Pancreas (tissue), 10 donors: ENCODE measurements at regions not wholly inside any gene's neighbourhood (a gene's known extent, or its start where the extent isn't known, plus 50 kb on each side); places are given as distances from the start of the nearest gene placed in this dataset.

Source experiments
- ATAC-seq, 4 donors: fragments of 200-7000 bp; cut with Tn5 transposase; one replicate each; pipeline versions ENCODE4 v1.8.0 to v1.9.1; 2020; ENCODE audit warnings: mild to moderate bottlenecking in 4 of 4, moderate library complexity in 4 of 4
- DNase-seq, 6 donors: peaks; one replicate each; pipeline ENCODE4 v3.0.0-alpha.2; 2020
- FAIRE-seq: peaks from 2 replicates; lab custom pipeline; 2012; peaks lifted over from hg19 to GRCh38; lab: Jason Lieb, UNC
- H3K27ac ChIP-seq, 4 donors: fragments of 200-600 bp; sonication (generic); 1 replicate in 3 of 4; 2 replicates in 1 of 4; pipeline versions ENCODE4 v1.5.0 to v1.8.0; 2020
- H3K27me3 ChIP-seq, 4 donors: fragments of 200-600 bp; one replicate each; pipeline ENCODE4 v1.8.0; 2021
- H3K36me3 ChIP-seq, 3 donors: fragments of 200-600 bp; sonication (generic) in 1 of 3; one replicate each; pipeline versions ENCODE4 v1.5.0 to v1.8.0; 2020 to 2021
- H3K4me1 ChIP-seq, 3 donors: fragments of 200-600 bp; one replicate each; pipeline ENCODE4 v1.8.0; 2021
- H3K4me3 ChIP-seq, 4 donors: fragments of 200-600 bp; sonication (generic) in 2 of 4; one replicate each; pipeline versions ENCODE4 v1.5.0 to v1.8.0; 2020 to 2021
- H3K9me3 ChIP-seq, 4 donors: fragments of 200-600 bp; one replicate each; pipeline ENCODE4 v1.8.0; 2021
- WGBS, 2 donors: extraction: QIAGEN DNeasy Blood & Tissue Kit; methylation state at CpG; one replicate each; pipeline ENCODE4 v1.1.7; 2013; 5-methylcytosine and 5-hydroxymethylcytosine counted together
- intact Hi-C, 3 donors: fragments of 100-400 bp; cut with DNase I; formaldehyde crosslinking; loops; one replicate each; pipeline versions ENCODE4 v1.11.1 to v1.14.2; 2022
- TF ChIP-seq, protein P1 (sequence below), 4 donors: fragments of 200-600 bp; sonication (generic) in 3 of 4; IDR thresholded peaks; one replicate each; pipeline versions ENCODE4 v1.5.0 to v1.8.0; 2021; ENCODE audit warnings: antibody characterized with exemption in 4 of 4
- donor health status: healthy with polysubstance abuse.
- donor health status: DM: no; HTN: no; CAD: no; lungs with moderate emphysema.
- donor health status: DM: no; HTN: no; CAD: no.
- donor health status: control.
- donor health status: control.
- donor health status: Bipolar disorder and iron deficiency.
- donor health status: DM: yes; HTN: yes; CAD: no.
- donor health status: DM: no; HTN: no; CAD: no.
- donor health status: DM: no; HTN: no; CAD: no.
- donor health status: DM: yes; HTN: yes; CAD: no.

DNA sequence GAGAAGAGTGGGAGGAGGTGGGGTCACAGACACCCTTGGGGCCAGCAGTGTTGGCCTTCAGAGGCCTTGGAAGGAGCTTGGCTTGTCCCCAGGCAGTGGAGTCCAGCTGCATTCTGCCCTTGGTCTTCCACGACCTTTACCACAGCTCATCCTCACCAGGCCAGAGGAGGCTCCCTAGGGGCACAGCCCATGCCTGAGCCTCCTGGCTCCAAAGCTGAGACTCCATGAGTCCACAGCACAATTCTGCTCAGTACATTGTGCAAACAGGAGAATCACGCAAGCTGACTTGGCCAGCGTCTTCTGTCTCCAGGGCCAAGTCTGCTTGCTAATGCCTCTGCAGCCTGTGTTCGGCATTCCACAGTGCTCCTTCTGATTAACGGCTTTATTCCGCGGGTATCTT is 337.2 kb downstream of the SMOC2 start:
- H3K27ac ChIP-seq: no peak overlapping the region
- no peak for FAIRE-seq

DNA sequence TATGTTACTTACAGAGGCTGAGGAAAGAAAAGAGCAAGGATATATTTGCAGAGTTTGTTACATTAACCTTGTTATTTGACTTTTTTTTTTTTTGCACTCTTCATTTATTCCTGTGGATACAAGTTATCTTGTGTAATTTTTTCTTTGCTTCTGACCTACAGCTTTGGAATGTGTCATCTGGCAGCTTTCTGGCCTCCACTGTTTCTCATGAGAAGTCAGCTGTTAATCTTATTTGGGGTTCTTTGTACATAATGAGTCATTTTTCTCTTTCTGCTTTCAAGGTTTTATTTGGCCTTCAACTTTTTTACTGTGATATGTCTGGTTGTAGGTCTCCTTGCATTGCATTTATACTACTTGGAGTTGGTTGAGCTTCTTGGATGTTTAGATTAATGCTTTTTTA is 333.4 kb downstream of the SMOC2 start:
- intact Hi-C loops: no loop called here

More for the DNA sequence above, 337.2 kb downstream of the SMOC2 start:
- H3K4me3 ChIP-seq: no peak overlapping the region
- ATAC-seq (peak in 3 of 4 donors; percentile 37 to 71 (median 57)), DNase-seq (peak in 2 of 6 donors; percentile 11 to 14)
- 55 to 62% methylated on average over 7 of the region's 7 CpGs for WGBS, 2 donors
- intact Hi-C loops: no loop called here
- H3K4me1 ChIP-seq: no peaks in the 10 kb centered on the region
- TF ChIP-seq, protein P1, sequence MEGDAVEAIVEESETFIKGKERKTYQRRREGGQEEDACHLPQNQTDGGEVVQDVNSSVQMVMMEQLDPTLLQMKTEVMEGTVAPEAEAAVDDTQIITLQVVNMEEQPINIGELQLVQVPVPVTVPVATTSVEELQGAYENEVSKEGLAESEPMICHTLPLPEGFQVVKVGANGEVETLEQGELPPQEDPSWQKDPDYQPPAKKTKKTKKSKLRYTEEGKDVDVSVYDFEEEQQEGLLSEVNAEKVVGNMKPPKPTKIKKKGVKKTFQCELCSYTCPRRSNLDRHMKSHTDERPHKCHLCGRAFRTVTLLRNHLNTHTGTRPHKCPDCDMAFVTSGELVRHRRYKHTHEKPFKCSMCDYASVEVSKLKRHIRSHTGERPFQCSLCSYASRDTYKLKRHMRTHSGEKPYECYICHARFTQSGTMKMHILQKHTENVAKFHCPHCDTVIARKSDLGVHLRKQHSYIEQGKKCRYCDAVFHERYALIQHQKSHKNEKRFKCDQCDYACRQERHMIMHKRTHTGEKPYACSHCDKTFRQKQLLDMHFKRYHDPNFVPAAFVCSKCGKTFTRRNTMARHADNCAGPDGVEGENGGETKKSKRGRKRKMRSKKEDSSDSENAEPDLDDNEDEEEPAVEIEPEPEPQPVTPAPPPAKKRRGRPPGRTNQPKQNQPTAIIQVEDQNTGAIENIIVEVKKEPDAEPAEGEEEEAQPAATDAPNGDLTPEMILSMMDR (IDR thresholded peaks at IDR 0.05): no peak
- H3K36me3 ChIP-seq: no peaks in the 10 kb centered on the region
- no peaks in the 10 kb centered on the region for H3K9me3 ChIP-seq
- no peaks in the 10 kb centered on the region for H3K27me3 ChIP-seq

DNA sequence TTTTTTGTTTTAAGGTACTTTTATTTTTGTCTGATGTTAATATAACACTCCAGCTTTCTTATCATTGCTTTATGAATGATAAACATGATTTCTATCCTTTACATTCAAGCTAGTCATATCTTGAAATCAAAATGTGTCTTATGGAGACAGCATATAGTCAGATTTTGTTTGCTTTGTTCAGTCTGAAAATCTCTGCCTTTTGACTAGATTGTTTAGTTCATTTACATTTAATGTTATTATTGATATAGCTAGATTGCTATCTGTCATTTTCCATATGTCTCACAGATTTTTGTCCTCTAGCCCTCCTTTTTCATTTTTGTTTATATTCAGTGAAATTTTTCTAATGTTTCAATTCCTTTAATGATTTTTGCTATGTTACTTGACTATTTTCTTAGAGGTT is 332.8 kb downstream of the SMOC2 start:
- H3K4me1 ChIP-seq: no peaks in the 10 kb centered on the region
- no peaks in the 10 kb centered on the region for H3K36me3 ChIP-seq

More for the DNA sequence above, 333.4 kb downstream of the SMOC2 start:
- no peak overlapping the region for H3K27ac ChIP-seq
- ATAC-seq (no peak), DNase-seq (no peak), FAIRE-seq (no peak)
- H3K9me3 ChIP-seq: no peaks in the 10 kb centered on the region
- H3K36me3 ChIP-seq: no peaks in the 10 kb centered on the region
- no peak overlapping the region for H3K4me3 ChIP-seq
- no peaks in the 10 kb centered on the region for H3K4me1 ChIP-seq
- TF ChIP-seq, protein P1 (IDR thresholded peaks at IDR 0.05): no peak
- no peaks in the 10 kb centered on the region for H3K27me3 ChIP-seq

DNA sequence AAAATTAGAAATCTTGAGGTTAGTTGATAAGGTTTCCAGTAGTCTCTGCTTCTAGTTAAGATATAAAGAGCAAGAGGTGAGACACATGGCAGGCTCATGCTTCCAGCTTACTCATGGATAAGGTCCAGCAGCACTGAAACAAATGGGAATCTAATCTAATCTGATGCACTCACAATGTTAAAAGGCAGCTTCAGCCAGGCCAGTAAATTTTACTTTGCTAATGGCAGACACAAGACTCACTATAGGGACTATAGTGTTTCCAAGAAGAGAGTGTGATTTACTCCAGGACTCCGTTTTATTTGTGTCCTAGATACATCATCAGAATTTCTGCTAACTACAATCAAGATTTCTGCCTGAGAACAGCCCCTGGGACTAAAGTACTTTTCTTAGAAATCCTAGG is 324.8 kb downstream of the SMOC2 start:
- WGBS, 2 donors: 62 to 71% methylated on average over 1 of the region's 1 CpG
- H3K4me3 ChIP-seq: no peak overlapping the region
- intact Hi-C loops: no loop called here
- no peak overlapping the region for H3K27ac ChIP-seq
- TF ChIP-seq, protein P1 (IDR thresholded peaks at IDR 0.05): no peak
- H3K36me3 ChIP-seq: no peaks in the 10 kb centered on the region
- H3K27me3 ChIP-seq: no peaks in the 10 kb centered on the region
- H3K4me1 ChIP-seq: no peaks in the 10 kb centered on the region
- no peak for ATAC-seq
- no peak for FAIRE-seq
- no peaks in the 10 kb centered on the region for H3K9me3 ChIP-seq
- DNase-seq: no peak

More for the DNA sequence above, 332.8 kb downstream of the SMOC2 start:
- Histone ChIP-seq H3K27me3 (no peaks in the 10 kb centered on the region), H3K9me3 (no peaks in the 10 kb centered on the region), H3K27ac (no peak overlapping the region), H3K4me3 (no peak overlapping the region)
- no peak for DNase-seq
- TF ChIP-seq, protein P1 (IDR thresholded peaks at IDR 0.05): no peak
- no peak for FAIRE-seq
- ATAC-seq: no peak
- intact Hi-C loops: no loop called here

DNA sequence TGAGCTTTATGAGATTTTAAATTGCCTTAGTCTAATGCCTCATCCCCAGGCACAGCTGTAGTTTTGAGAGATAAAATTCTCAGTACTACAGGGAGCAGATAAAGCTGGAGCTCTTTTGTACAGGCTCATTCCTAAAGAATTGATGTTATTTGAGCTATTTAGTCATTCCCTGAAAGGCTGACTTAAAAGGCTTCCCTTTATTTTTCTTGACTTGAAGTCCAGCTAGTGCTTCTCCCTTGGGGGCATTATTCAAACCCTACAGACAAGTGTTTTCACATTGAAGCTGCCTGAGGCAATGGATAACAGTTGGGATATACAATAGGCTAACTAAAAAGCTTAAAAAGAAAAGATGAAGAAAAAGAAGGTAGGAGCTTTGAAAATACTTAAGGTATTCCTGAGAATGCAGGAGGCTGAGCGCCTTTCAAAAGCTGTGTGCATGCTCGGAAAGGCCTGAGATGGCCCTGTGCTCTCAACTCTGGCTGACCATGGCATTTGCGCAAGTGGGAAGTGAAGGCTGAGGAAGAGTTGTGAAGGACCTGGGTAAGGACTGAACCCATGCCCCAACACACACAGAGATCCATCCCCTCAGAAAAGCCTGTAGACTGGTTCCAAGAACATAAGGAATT is 315.1 kb downstream of the SMOC2 start:
- Histone ChIP-seq H3K9me3 (no peaks in the 10 kb centered on the region), H3K4me3 (no peak overlapping the region), H3K27me3 (no peaks in the 10 kb centered on the region), H3K4me1 (no peaks in the 10 kb centered on the region), H3K36me3 (no peaks in the 10 kb centered on the region), H3K27ac (no peak overlapping the region)
- 91 to 98% methylated on average over 3 of the region's 3 CpGs for WGBS, 2 donors
- ATAC-seq (no peak), FAIRE-seq (no peak), DNase-seq (no peak)
- TF ChIP-seq, protein P1 (IDR thresholded peaks at IDR 0.05): no peak
- intact Hi-C loops: no loop called here
